PFSK-1 (cell line): ENCODE measurements at regions not wholly inside any gene's neighbourhood (a gene's known extent, or its start where the extent isn't known, plus 50 kb on each side); places are given as distances from the start of the nearest gene placed in this dataset.

Experiments
- FOXP2 ChIP-seq: optimal IDR thresholded peaks from 2 replicates; pipeline ENCODE3; 2011; ENCODE audit warnings: borderline replicate concordance, control low read depth, inconsistent platforms; ENCODE audit not compliant: insufficient read depth; ENCODE audit errors: extremely low read length, extremely low read depth
- POLR2AphosphoS5 ChIP-seq: IDR thresholded peaks from 2 replicates; pipeline ENCODE4 v1.6.1; 2012; ENCODE audit warnings: low read depth, mild to moderate bottlenecking, control low read depth, low read length, moderate library complexity
- SIN3A ChIP-seq: IDR thresholded peaks from 2 replicates; pipeline ENCODE4 v1.6.1; 2012; ENCODE audit warnings: mild to moderate bottlenecking, low read length, moderate library complexity, borderline replicate concordance; ENCODE audit not compliant: insufficient read depth
- TAF1 ChIP-seq: IDR thresholded peaks from 2 replicates; pipeline ENCODE4 v1.6.1; 2012; ENCODE audit warnings: low read length, control low read depth, borderline replicate concordance; ENCODE audit not compliant: insufficient read depth
- TF ChIP-seq, protein P1 (sequence below), 2 experiments: IDR thresholded peaks; 2 replicates each; pipeline versions ENCODE4 v1.6.1 to v1.8.0; 2011 to 2012; ENCODE audit warnings: low read depth in 2 of 2, low read length in 2 of 2, control low read depth in 1 of 2, inconsistent platforms in 1 of 2, mild to moderate bottlenecking in 1 of 2, moderate library complexity in 1 of 2; ENCODE audit not compliant: insufficient read depth in 1 of 2

DNA sequence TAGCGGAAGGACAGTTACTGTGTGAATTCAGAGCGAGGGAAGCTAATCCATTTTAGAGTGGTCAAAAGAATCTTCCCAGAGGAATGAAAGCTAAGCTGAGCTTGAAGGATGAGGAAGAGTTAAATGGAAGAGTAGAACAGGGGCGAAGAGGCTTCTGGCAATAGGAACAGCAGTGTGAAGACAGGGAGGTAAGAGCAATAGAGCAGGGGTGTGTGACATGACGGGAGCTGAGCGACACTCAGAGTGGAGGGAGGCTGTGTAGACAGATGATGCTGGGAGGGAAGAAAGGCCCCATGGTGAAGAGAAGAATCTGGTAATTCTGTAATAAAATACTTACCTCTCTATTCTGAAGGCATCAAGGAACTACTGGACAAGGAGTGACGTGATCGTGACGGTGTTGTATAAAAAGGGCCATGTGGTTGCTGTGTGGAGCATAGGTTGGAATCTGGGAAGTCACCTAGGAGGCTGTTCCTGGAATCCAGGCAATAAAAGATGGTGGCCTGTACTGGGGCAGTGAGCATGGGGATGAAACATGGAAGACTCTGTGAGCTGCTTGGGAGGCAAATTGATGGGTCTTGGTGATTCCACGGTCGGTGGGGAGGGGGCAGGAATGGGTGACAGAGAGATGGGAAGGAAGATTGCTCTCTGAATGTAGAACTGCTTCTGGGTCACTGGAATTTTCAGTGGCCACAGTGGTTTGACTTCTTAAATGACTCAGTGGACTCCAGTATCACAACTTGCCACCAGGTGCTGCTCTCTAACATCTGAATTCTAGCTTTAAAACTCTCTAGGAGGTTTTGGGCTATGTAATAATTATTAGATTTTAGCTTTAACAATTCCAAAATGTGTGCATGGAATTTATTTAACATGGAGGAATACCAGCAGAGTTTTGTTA, 164.1 kb downstream of the ATP23 start:
- no peak for TF ChIP-seq SIN3A

DNA sequence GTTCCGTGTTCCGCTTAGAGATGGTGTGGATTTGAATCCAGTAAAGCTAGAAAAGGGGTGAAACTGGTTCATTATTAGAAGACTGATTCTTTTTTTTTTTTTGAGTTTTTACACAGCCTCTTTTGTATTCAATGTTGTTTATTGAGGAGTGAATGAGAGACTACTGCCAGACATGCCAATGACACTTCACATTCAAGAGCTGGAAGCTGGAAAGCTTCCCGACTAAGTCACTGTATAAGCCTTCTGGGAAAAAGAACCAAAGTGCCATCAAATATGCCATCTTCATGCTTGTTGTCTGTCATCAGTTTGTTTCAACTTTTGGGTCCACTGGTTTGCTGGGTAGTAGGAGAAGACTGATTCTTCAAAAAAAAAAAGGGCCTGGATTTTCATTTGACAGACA, 164.8 kb downstream of the ATP23 start:
- TF ChIP-seq TAF1: no peak
- no peak for TF ChIP-seq SIN3A
- TF ChIP-seq FOXP2: no peak
- TF ChIP-seq, protein P1, sequence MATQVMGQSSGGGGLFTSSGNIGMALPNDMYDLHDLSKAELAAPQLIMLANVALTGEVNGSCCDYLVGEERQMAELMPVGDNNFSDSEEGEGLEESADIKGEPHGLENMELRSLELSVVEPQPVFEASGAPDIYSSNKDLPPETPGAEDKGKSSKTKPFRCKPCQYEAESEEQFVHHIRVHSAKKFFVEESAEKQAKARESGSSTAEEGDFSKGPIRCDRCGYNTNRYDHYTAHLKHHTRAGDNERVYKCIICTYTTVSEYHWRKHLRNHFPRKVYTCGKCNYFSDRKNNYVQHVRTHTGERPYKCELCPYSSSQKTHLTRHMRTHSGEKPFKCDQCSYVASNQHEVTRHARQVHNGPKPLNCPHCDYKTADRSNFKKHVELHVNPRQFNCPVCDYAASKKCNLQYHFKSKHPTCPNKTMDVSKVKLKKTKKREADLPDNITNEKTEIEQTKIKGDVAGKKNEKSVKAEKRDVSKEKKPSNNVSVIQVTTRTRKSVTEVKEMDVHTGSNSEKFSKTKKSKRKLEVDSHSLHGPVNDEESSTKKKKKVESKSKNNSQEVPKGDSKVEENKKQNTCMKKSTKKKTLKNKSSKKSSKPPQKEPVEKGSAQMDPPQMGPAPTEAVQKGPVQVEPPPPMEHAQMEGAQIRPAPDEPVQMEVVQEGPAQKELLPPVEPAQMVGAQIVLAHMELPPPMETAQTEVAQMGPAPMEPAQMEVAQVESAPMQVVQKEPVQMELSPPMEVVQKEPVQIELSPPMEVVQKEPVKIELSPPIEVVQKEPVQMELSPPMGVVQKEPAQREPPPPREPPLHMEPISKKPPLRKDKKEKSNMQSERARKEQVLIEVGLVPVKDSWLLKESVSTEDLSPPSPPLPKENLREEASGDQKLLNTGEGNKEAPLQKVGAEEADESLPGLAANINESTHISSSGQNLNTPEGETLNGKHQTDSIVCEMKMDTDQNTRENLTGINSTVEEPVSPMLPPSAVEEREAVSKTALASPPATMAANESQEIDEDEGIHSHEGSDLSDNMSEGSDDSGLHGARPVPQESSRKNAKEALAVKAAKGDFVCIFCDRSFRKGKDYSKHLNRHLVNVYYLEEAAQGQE (IDR thresholded peaks at IDR 0.05; ENCODE audit: insufficient read depth in 1 of 2, low read depth in 2 of 2, low read length in 2 of 2): no peak
- no peak for TF ChIP-seq POLR2AphosphoS5

DNA sequence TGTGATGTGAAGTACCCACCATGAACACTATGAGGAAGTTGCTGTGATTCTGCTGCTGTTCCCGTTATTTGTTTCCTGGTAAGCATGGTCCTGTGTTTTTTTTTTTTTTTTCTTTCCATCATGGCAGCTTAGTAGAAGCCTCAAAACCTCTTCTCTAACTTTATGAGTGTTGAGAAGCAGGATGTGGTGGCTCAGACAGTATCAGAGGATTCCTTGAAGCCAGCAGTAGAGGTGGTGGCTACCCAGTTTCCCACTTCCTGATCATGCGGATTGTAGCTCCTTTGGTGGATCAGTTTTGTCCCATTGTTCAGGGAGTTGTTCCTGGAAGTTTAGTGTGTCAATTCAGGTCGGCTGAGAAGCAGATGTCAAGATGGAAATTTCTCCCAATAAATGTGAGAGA, 175.8 kb downstream of the ATP23 start:
- TF ChIP-seq POLR2AphosphoS5 (no peak), FOXP2 (no peak), SIN3A (no peak), TAF1 (no peak)
- TF ChIP-seq, protein P1 (IDR thresholded peaks at IDR 0.05; ENCODE audit: insufficient read depth in 1 of 2, low read depth in 2 of 2, low read length in 2 of 2): no peak

DNA sequence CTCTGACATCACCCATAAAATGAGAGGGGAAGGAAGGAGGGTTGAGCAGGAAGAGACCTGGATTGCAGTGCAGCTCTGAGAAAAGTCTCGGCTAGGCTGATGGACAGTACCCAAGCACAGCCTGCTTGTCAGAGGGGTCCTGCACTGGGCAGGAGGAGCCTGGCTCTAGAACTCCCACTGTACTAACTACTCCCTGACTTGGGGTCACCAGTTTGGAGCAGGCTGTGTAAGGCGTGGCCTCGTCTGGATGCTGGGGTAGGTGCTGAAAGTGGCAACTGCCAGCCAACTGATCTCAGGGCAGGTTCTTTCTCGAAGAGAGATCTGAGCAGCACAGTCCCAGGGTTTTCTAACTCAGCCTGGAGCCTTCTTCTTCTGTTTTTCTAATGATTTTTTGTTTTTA, 176.3 kb downstream of the ATP23 start:
- TF ChIP-seq FOXP2 (no peak), TAF1 (no peak), POLR2AphosphoS5 (no peak), SIN3A (no peak)
- TF ChIP-seq, protein P1 (IDR thresholded peaks at IDR 0.05; ENCODE audit: insufficient read depth in 1 of 2, low read depth in 2 of 2, low read length in 2 of 2): no peak

DNA sequence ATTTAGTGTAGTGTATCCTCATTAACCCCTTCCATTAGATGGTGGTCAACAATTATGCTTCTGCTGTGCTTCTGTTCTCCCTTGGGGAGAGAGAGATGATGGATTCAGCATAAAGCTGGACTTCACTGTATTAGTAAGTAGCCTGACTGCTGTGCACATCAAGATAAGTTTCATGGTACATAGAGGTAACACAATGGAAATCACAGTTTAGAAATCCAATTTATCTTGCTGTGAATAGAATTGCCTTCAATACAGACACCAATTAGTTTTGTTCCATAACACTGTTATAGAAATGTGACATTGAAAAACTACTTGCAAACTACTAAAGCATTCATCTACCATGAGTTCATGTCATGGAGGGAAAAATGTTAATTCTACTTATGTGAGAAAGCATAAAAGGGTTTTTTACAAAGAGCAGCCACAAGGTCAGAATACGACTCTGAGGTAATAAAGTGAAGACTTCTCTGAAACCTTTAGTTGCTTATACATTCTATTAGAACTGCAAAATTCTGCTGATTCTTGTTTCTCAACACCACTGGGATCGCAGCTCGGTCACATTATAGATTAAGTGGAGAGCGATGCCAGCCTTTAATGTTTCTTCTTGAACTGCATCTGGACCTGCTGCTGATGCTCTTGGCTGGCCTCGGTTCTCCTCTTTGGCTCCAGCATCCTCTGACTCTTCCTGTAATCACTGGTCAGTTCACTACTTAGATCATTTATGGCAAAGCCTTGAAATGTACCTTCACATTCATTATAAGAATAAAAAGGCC, 190.8 kb downstream of the ATP23 start:
- TF ChIP-seq TAF1 (no peak), FOXP2 (no peak), SIN3A (no peak), POLR2AphosphoS5 (no peak)
- TF ChIP-seq, protein P1 (IDR thresholded peaks at IDR 0.05; ENCODE audit: insufficient read depth in 1 of 2, low read depth in 2 of 2, low read length in 2 of 2): no peak
